ENCODE measurements at regions not wholly inside any gene's neighbourhood (a gene's known extent, or its start where the extent isn't known, plus 50 kb on each side); places are given as distances from the start of the nearest gene placed in this dataset.

DNA sequence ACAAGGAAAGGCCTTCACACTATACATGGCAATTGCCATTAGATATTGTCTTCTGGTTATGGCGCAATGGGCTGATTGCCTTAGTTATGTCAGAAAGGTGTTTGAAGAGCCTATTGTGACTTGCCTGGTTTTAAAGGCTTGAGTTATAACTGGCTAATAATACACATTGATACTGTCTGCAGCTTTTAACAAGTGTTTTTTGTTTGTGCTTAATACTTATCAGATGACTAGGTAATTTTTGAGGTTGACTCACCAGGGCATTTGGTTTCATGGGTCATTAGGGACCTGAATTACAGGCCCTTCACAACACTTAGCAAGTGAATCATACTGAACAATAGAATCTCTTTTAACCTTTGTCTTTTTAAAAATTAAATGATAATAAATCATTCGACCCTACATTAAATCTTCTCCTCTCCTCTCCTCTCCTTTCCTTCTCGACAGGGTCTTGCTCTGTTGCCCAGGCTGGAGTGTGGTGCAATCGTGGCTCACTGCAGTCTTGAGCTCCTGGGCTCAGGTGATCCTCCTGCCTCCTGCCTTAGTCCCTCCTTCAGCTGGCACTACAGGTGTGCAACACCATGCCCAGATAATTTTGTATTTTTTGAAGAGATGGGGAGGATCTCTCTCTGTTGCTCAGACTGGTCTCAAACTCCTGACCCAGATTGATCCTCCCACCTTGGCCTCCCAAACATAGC, 196.3 kb downstream of the JCAD start:
- TF ChIP-seq EZH2 (IDR thresholded peaks at IDR 0.05; ENCODE audit: insufficient read depth, poor library complexity, severe bottlenecking) (no peak), EZH2phosphoT487 (IDR thresholded peaks at IDR 0.05; ENCODE audit: insufficient read depth, low read depth) (peak; percentile 86; the same call in 1 of the 2 replicates)

All from GM23248 (cell line).